ENCODE measurements at regions not wholly inside any gene's neighbourhood (a gene's known extent, or its start where the extent isn't known, plus 50 kb on each side); places are given as distances from the start of the nearest gene placed in this dataset.

DNA sequence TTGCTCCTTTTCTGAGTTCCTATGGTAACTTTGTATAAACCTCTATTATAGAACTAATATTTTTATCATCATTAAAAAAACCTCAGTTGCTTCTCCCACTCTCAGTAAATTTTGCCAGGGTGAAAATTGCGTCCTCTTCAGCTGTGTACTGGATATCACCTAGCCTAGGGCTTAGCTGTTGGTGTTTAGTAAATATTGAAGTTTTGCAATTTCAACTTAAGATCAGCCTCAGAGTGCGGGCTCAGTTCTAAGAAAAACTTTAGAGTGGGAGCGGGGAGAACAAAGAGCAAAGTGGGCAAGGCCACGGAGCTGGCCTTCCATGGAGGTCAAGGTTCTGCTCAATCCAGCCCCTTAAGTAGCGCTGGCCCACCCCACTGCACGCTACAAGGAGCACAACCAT, 488.3 kb upstream of the SPRED2 start:
- TF ChIP-seq EZH2 (IDR thresholded peaks at IDR 0.05; ENCODE audit: borderline replicate concordance): no peak
- TF ChIP-seq, protein P1, sequence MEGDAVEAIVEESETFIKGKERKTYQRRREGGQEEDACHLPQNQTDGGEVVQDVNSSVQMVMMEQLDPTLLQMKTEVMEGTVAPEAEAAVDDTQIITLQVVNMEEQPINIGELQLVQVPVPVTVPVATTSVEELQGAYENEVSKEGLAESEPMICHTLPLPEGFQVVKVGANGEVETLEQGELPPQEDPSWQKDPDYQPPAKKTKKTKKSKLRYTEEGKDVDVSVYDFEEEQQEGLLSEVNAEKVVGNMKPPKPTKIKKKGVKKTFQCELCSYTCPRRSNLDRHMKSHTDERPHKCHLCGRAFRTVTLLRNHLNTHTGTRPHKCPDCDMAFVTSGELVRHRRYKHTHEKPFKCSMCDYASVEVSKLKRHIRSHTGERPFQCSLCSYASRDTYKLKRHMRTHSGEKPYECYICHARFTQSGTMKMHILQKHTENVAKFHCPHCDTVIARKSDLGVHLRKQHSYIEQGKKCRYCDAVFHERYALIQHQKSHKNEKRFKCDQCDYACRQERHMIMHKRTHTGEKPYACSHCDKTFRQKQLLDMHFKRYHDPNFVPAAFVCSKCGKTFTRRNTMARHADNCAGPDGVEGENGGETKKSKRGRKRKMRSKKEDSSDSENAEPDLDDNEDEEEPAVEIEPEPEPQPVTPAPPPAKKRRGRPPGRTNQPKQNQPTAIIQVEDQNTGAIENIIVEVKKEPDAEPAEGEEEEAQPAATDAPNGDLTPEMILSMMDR (IDR thresholded peaks at IDR 0.05; ENCODE audit: poor library complexity): no peak
